ENCODE measurements at regions not wholly inside any gene's neighbourhood (a gene's known extent, or its start where the extent isn't known, plus 50 kb on each side); places are given as distances from the start of the nearest gene placed in this dataset.

GRCh38 chr10:56507033-56507432 lies 146.0 kb upstream of the ZWINT start:
- H3K4me3 ChIP-seq (ENCODE audit: low read length) = no peak overlapping the region
- WGBS (ENCODE audit: insufficient coverage) = 97% methylated on average over 3 of the region's 3 CpGs
- no peak for TF ChIP-seq CTCF (IDR thresholded peaks at IDR 0.05)
- Mint-ChIP-seq H3K36me3 (peaks cover 5% of the 10 kb centered on the region), H3K27me3 (ENCODE audit: low read depth in 2 of 2) (no peaks in the 10 kb centered on the region), H3K4me1 (no peaks in the 10 kb centered on the region), H3K4me3 (no peak overlapping the region), H3K27ac (no peak overlapping the region), H3K9me3 (peaks cover 14 to 17% of the 10 kb centered on the region in 2 donors)
- H3K4me1 ChIP-seq (ENCODE audit: control insufficient read depth, insufficient read depth, low read length) = no peaks in the 10 kb centered on the region
- no peaks in the 10 kb centered on the region for H3K27me3 ChIP-seq (ENCODE audit: control insufficient read depth, insufficient read depth, low read length)
- H3K9me3 ChIP-seq (ENCODE audit: control insufficient read depth, insufficient read depth, low read length) = peaks cover 2% of the 10 kb centered on the region
- no peak for DNase-seq
- ATAC-seq = no peak
- no peak overlapping the region for H3K27ac ChIP-seq (ENCODE audit: low read length)
- intact Hi-C loops (cut with micrococcal nuclease) = no loop called here
- no peaks in the 10 kb centered on the region for H3K36me3 ChIP-seq (ENCODE audit: control insufficient read depth, insufficient read depth, low read length)

GRCh38 chr10:56505555-56505954 lies 144.5 kb upstream of the ZWINT start:
- Mint-ChIP-seq H3K27ac (no peak overlapping the region), H3K36me3 (no peaks in the 10 kb centered on the region), H3K27me3 (ENCODE audit: low read depth in 2 of 2) (no peaks in the 10 kb centered on the region), H3K4me1 (no peaks in the 10 kb centered on the region), H3K4me3 (no peak overlapping the region), H3K9me3 (peaks cover 11 to 13% of the 10 kb centered on the region in 2 donors)
- no peak for DNase-seq
- WGBS (ENCODE audit: insufficient coverage) = 95% methylated on average over 3 of the region's 3 CpGs
- Histone ChIP-seq H3K4me3 (ENCODE audit: low read length) (no peak overlapping the region), H3K36me3 (ENCODE audit: control insufficient read depth, insufficient read depth, low read length) (no peaks in the 10 kb centered on the region), H3K4me1 (ENCODE audit: control insufficient read depth, insufficient read depth, low read length) (no peaks in the 10 kb centered on the region), H3K27ac (ENCODE audit: low read length) (no peak overlapping the region), H3K9me3 (ENCODE audit: control insufficient read depth, insufficient read depth, low read length) (peaks cover 2% of the 10 kb centered on the region), H3K27me3 (ENCODE audit: control insufficient read depth, insufficient read depth, low read length) (no peaks in the 10 kb centered on the region)
- no peak for TF ChIP-seq CTCF (IDR thresholded peaks at IDR 0.05)
- no peak for ATAC-seq
- intact Hi-C loops (cut with micrococcal nuclease) = no loop called here

- H3K27me3 Mint-ChIP-seq (ENCODE audit: low read depth in 2 of 2) = no peaks in the 10 kb centered on the region
- no peak for DNase-seq
- no peak overlapping the region for H3K4me3 Mint-ChIP-seq
- no peaks in the 10 kb centered on the region for H3K4me1 ChIP-seq (ENCODE audit: control insufficient read depth, insufficient read depth, low read length)
- no peaks in the 10 kb centered on the region for H3K27me3 ChIP-seq (ENCODE audit: control insufficient read depth, insufficient read depth, low read length)
- H3K9me3 Mint-ChIP-seq = peaks cover 14 to 19% of the 10 kb centered on the region in 2 donors
- no peak overlapping the region for H3K27ac Mint-ChIP-seq
- TF ChIP-seq CTCF (IDR thresholded peaks at IDR 0.05) = no peak
- WGBS (ENCODE audit: insufficient coverage) = no CpG with 5 or more reads among the region's 2 CpGs
- H3K4me1 Mint-ChIP-seq = no peaks in the 10 kb centered on the region
- intact Hi-C loops (cut with micrococcal nuclease) = no loop called here
- no peak for ATAC-seq
- H3K27ac ChIP-seq (ENCODE audit: low read length) = no peak overlapping the region
- no peak overlapping the region for H3K4me3 ChIP-seq (ENCODE audit: low read length)
- no peaks in the 10 kb centered on the region for H3K36me3 Mint-ChIP-seq
- H3K36me3 ChIP-seq (ENCODE audit: control insufficient read depth, insufficient read depth, low read length) = no peaks in the 10 kb centered on the region
- H3K9me3 ChIP-seq (ENCODE audit: control insufficient read depth, insufficient read depth, low read length) = no peaks in the 10 kb centered on the region
Measured at GRCh38 chr10:56496186-56496486, 135.1 kb upstream of the ZWINT start.

GRCh38 chr10:56487746-56488145 lies 126.7 kb upstream of the ZWINT start:
- H3K27ac Mint-ChIP-seq = no peak overlapping the region
- H3K36me3 Mint-ChIP-seq = no peaks in the 10 kb centered on the region
- H3K27me3 ChIP-seq (ENCODE audit: control insufficient read depth, insufficient read depth, low read length) = no peaks in the 10 kb centered on the region
- no peaks in the 10 kb centered on the region for H3K4me1 Mint-ChIP-seq
- intact Hi-C loops (cut with micrococcal nuclease) = no loop called here
- peaks cover 4% of the 10 kb centered on the region for H3K9me3 ChIP-seq (ENCODE audit: control insufficient read depth, insufficient read depth, low read length)
- no peaks in the 10 kb centered on the region for H3K27me3 Mint-ChIP-seq (ENCODE audit: low read depth in 2 of 2)
- no peak for TF ChIP-seq CTCF (IDR thresholded peaks at IDR 0.05)
- H3K27ac ChIP-seq (ENCODE audit: low read length) = no peak overlapping the region
- no peak overlapping the region for H3K4me3 ChIP-seq (ENCODE audit: low read length)
- no peak for ATAC-seq
- H3K9me3 Mint-ChIP-seq = peaks cover 18 to 23% of the 10 kb centered on the region in 2 donors
- no peak for DNase-seq
- H3K36me3 ChIP-seq (ENCODE audit: control insufficient read depth, insufficient read depth, low read length) = no peaks in the 10 kb centered on the region
- 83% methylated on average over 3 of the region's 3 CpGs for WGBS (ENCODE audit: insufficient coverage)
- no peak overlapping the region for H3K4me3 Mint-ChIP-seq
- no peaks in the 10 kb centered on the region for H3K4me1 ChIP-seq (ENCODE audit: control insufficient read depth, insufficient read depth, low read length)
